OCI-LY7 (cell line): ENCODE measurements at regions not wholly inside any gene's neighbourhood (a gene's known extent, or its start where the extent isn't known, plus 50 kb on each side); places are given as distances from the start of the nearest gene placed in this dataset.
"Not testable (repeated sequence)": the region's sequence is repeated elsewhere in the genome, so short reads cannot be mapped to it uniquely, and the experiment has no call there.

Experiments used
- EZH2phosphoT487 ChIP-seq: fragments of 200-600 bp; sonication (generic); IDR thresholded peaks from 2 replicates; pipeline ENCODE4 v1.6.1; 2018; ENCODE audit warnings: low read depth, borderline replicate concordance, mild to moderate bottlenecking, mixed run types, antibody characterized with exemption, low read length, moderate library complexity, mixed read lengths
- TF ChIP-seq, protein P1 (sequence below): fragments of 200-600 bp; sonication (generic); conservative IDR thresholded peaks from 2 replicates; pipeline ENCODE4 v1.5.1; 2014; ENCODE audit warnings: mild to moderate bottlenecking, antibody characterized with exemption, low read length, moderate library complexity, mixed read lengths

DNA sequence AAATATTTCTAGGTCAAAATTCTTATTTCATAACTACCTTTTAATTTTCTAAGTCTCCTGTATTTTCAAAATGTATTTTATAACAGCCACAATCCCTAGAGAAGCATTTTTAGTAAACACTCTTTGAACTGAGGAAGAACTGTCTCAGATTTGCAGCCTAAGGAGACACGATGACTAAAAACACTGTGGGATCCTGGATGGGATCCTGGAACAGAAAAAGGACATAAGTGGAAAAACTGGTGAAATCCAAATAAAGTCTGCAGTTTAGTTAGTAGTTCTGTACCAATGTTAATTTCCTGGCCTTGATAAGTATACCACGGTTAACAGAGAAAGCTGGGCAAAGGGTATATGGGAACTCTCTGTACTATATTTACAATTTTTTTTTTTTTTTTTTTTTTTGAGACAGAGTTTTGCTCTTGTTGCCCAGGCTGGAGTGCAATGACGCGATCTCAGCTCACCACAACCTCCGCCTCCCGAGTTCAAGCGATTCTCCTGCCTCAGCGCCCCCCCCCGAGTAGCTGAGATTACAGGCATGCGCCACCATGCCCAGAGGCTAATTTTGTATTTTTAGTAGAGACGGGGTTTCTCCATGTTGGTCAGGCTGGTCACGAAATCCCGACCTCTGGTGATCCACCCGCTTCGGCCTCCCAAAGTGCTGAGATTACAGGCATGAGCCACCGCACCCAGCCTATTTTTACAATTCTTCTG is 600.2 kb upstream of the DIPK2B start:
- TF ChIP-seq, protein P1, sequence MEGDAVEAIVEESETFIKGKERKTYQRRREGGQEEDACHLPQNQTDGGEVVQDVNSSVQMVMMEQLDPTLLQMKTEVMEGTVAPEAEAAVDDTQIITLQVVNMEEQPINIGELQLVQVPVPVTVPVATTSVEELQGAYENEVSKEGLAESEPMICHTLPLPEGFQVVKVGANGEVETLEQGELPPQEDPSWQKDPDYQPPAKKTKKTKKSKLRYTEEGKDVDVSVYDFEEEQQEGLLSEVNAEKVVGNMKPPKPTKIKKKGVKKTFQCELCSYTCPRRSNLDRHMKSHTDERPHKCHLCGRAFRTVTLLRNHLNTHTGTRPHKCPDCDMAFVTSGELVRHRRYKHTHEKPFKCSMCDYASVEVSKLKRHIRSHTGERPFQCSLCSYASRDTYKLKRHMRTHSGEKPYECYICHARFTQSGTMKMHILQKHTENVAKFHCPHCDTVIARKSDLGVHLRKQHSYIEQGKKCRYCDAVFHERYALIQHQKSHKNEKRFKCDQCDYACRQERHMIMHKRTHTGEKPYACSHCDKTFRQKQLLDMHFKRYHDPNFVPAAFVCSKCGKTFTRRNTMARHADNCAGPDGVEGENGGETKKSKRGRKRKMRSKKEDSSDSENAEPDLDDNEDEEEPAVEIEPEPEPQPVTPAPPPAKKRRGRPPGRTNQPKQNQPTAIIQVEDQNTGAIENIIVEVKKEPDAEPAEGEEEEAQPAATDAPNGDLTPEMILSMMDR: not testable (repeated sequence)
- not testable (repeated sequence) for TF ChIP-seq EZH2phosphoT487
